ENCODE measurements at regions not wholly inside any gene's neighbourhood (a gene's known extent, or its start where the extent isn't known, plus 50 kb on each side); places are given as distances from the start of the nearest gene placed in this dataset.

DNA sequence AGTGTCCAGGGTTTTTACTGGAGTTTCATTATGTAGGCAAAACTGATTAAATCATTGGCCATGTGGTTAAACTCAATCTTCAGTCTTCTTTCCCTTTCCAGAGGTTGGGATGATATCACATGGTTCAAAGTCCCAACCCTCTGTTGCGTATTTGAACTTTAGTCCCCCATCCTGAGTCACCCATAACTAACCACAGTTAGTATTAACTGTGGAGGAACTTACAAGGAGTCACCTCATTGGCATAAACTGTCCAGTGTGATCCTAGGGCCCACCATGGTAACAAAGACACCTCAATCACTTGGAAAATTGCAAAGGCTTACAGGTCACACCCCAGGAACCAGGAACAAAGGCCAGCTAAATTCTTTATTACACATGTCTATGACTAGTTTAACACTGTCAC lies 188.5 kb downstream of the COX7C start:
- TF ChIP-seq POLR2A (IDR thresholded peaks at IDR 0.05), result no peak
- TF ChIP-seq, protein P1, sequence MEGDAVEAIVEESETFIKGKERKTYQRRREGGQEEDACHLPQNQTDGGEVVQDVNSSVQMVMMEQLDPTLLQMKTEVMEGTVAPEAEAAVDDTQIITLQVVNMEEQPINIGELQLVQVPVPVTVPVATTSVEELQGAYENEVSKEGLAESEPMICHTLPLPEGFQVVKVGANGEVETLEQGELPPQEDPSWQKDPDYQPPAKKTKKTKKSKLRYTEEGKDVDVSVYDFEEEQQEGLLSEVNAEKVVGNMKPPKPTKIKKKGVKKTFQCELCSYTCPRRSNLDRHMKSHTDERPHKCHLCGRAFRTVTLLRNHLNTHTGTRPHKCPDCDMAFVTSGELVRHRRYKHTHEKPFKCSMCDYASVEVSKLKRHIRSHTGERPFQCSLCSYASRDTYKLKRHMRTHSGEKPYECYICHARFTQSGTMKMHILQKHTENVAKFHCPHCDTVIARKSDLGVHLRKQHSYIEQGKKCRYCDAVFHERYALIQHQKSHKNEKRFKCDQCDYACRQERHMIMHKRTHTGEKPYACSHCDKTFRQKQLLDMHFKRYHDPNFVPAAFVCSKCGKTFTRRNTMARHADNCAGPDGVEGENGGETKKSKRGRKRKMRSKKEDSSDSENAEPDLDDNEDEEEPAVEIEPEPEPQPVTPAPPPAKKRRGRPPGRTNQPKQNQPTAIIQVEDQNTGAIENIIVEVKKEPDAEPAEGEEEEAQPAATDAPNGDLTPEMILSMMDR (IDR thresholded peaks at IDR 0.05), result no peak

Measured in thyroid gland (tissue), 4 donors.